SH-SY5Y (cell line): ENCODE measurements at regions not wholly inside any gene's neighbourhood (a gene's known extent, or its start where the extent isn't known, plus 50 kb on each side); places are given as distances from the start of the nearest gene placed in this dataset.

Source experiments
- GATA2 ChIP-seq: IDR thresholded peaks from 2 replicates; pipeline ENCODE4 v1.6.1; 2011; ENCODE audit warnings: mild to moderate bottlenecking, low read depth, low read length
- GATA3 ChIP-seq: IDR thresholded peaks from 2 replicates; pipeline ENCODE4 v1.6.1; 2011; ENCODE audit warnings: low read depth, mild to moderate bottlenecking, low read length, moderate library complexity

- no peak for TF ChIP-seq GATA2
- no peak for TF ChIP-seq GATA3
Measured at GRCh38 chr9:18056269-18056992, 417.5 kb upstream of the ADAMTSL1 start.

GRCh38 chr9:18056993-18057369 lies 417.0 kb upstream of the ADAMTSL1 start:
- no peak for TF ChIP-seq GATA2
- no peak for TF ChIP-seq GATA3

DNA sequence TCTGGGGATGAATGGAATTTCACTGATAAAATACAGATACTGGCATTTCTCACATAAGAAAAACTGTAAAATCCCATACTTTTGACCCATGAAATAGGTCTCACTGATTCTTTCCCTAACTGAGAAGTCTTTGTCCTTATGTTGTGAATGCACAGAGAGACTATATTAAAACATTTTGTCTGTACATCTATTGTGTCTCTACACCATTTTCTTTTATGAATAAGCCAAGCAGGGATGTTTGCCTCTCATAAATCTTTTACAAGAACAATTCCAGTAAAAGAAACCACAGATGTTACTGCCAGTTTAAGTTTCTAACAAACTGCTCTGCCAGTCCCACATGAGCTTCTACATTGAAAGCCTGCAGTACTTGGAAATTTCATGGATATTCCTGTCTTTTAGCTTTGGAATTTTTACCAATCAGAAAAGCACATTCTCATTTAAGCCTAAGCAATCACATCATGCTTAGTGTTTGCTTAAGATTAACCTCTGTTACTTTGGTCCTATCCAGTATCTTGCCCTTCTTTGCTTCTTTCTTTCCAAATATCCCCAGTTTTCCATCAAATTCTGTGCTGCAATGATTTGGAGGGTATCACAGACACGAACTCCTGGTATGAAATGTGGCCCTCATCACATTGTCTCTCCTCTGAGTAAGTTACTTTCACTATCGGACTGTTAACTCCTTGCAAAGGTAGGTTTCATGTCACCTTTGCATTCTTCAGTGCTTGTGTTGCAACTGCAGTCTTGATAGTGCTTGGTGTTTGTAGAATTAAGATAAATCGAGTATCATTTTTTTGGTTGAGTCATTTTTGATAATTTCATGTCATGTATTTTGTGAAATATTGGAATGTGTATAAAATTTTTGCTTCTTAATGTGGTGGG lies 415.1 kb upstream of the ADAMTSL1 start:
- no peak for TF ChIP-seq GATA3
- TF ChIP-seq GATA2 = no peak

DNA sequence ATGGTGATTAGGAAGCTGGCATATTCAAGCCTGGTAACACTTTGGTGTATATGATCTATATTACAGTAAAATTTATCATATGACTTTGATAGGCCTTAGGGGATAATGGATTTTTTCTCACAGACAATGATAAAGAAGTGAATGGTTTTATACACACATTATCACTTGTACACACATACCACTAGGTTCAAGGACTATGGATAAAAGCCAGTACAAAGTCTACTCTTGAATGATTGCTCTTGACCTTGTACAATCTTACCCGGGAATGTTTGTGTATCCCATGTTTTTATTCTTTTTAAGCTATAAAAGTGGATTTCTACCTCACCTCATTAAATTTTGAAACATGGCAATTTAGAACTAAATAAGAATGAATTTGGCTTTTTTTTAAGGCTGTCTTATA lies 414.5 kb upstream of the ADAMTSL1 start:
- TF ChIP-seq GATA2 = no peak

- no peak for TF ChIP-seq GATA2
- TF ChIP-seq GATA3 = no peak
Measured at GRCh38 chr9:18060269-18060934, 413.6 kb upstream of the ADAMTSL1 start.

DNA sequence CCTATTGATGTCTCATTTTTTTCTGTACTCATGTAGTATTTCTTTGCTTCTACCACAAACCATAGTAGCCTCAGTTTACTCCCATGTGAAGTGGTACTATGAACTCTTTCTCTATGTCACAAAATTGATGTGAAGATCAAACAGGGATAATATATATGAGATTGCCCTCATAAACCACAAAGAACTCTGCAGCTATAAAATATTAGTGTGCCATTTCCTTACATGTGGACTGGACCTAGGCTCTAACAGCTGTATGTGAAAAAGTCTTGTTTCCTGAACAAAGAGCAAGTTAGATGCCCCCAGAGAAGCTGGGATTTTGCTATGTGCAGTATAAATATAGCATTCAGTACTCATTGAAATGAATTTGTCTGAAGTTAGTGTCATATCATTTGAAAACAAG lies 412.6 kb upstream of the ADAMTSL1 start:
- no peak for TF ChIP-seq GATA2
- no peak for TF ChIP-seq GATA3

DNA sequence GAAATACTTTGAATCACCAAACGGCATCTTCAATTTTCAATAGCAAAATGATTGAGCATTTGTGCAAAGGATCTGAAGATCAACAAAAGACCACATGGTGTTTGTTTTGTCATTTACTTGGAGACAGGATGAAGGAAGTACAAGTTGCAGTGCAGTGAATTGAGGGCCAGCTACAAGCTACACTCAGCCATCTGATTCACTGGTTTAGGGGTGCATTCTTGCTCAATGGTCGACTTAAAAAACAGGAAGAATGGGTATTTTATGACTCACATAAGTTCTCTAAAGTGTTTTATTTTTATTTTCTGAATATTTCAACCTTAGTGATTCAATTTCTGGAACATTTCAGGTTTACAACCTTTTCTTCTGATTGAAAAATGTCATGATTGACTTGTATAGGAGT lies 412.1 kb upstream of the ADAMTSL1 start:
- no peak for TF ChIP-seq GATA2
- no peak for TF ChIP-seq GATA3

DNA sequence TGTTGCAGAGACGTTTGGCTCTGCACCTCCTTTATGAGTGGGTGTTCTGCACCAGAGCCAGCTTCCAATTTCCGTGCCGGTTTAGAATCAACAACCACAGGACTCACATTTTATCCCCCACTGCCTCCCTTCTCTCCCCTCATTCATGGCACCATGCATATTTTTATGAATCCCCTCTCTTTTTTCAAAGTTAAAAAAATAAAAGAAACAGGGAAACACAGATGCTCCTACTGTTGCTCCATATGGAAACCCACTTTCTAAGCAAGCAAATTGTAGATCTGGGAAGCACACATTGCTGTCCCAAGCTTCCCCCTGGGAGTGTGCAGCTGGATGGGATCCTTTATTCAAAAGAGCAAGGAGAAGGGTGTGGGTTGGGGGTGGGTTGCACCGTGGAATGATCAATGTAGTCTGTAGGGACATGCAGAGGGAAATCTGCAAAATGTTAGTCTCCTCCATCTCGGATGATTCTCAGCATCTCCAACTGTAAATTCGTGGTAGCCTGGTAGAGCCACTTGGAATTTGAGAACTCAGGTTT lies 410.0 kb upstream of the ADAMTSL1 start:
- TF ChIP-seq GATA3 (no peak), GATA2 (no peak)

GRCh38 chr9:18067548-18068120 lies 406.3 kb upstream of the ADAMTSL1 start:
- TF ChIP-seq GATA2 = no peak
- TF ChIP-seq GATA3 = no peak

GRCh38 chr9:18068900-18069299 lies 405.1 kb upstream of the ADAMTSL1 start:
- TF ChIP-seq GATA2 (no peak), GATA3 (no peak)

DNA sequence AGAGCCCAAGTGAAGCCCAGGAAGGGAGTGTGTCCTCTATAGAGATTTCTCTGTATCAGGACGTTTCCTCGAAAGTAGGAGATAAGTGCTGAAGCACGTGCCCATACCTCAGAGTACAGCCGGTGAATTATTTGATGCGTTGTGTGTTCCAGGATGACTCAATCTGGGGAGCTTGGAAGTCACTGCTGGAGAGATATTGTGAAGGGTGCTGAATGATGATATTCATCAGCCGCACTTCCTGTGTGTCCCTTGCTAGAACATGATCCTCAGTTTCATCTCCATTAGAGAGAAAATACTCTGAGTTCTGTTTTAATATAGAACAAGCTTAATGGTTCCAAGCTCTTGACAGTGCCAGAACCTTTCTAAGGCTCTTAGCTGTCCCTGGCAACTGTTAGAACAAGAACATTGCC lies 402.3 kb upstream of the ADAMTSL1 start:
- TF ChIP-seq GATA2 (no peak), GATA3 (no peak)

DNA sequence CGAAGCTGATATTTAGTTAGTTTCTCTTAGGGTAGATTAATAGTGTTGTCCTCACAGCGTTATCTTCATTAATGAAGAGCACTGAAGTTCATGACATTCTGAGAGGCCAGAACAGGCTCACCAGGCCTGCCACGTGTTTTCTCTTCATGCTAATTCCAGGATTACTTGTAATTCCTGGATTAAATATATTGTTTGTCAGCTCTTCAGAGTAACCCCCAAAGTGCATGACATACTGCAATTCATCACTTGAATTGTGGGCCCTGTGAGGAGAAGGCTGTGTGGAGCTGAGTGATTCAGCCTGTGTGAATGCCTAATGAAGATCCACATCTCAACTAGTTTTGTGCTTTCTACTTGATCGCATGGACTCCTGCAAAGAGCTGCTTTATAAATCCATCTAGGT lies 401.0 kb upstream of the ADAMTSL1 start:
- no peak for TF ChIP-seq GATA3
- no peak for TF ChIP-seq GATA2

DNA sequence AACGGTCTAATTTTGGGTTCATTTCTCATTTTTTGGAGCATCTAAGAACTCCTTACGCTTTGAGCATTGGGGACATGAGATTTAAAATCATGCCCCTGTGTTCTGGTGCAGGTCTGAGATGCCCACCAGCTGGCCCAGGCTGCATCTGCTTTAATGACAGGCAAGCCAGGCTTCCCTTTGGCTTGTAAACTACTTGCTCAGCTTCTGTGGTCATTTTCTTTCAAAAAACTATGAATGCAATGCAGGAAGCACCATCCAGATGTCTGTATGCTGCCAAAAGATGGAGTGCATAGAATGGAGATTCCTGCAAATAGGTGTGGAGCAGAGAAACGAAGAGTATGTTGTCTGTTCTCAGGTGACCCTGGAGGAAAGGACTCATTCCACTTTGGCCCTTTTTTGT lies 399.9 kb upstream of the ADAMTSL1 start:
- no peak for TF ChIP-seq GATA3
- no peak for TF ChIP-seq GATA2
